ENCODE measurements at regions not wholly inside any gene's neighbourhood (a gene's known extent, or its start where the extent isn't known, plus 50 kb on each side); places are given as distances from the start of the nearest gene placed in this dataset.
A peak's percentile ranks its signal among the peaks of the same experiment; 100 is the strongest.

DNA sequence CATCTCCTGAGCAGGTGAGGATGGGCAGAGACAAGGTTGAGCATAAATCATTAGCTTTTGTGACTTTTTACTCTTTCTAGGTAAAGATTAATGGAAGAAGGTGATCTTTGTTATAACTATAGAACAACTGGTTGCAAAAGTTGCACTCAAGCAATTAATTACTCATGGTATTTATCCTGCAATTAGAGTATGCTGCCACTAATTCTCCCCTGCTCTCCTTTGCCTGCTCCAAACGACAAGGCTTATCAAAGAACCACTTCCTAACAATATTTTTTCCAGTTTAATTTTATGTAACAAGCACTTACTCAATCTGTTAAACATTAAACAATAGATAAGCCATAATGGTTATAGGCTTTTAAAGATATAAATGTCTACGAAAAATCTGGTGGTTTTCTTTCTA, 189.9 kb upstream of the PELI2 start:
- H3K4me3 Mint-ChIP-seq, result no peak overlapping the region
- peaks cover 3% of the 10 kb centered on the region for H3K9me3 Mint-ChIP-seq
- DNase-seq (ENCODE audit: low read depth, low spot score), result no peak
- no peaks in the 10 kb centered on the region for H3K36me3 Mint-ChIP-seq (ENCODE audit: low read depth)
- peak overlapping the region; percentile 45 for H3K27ac Mint-ChIP-seq (ENCODE audit: unreplicated experiment)
- TF ChIP-seq, protein P1, sequence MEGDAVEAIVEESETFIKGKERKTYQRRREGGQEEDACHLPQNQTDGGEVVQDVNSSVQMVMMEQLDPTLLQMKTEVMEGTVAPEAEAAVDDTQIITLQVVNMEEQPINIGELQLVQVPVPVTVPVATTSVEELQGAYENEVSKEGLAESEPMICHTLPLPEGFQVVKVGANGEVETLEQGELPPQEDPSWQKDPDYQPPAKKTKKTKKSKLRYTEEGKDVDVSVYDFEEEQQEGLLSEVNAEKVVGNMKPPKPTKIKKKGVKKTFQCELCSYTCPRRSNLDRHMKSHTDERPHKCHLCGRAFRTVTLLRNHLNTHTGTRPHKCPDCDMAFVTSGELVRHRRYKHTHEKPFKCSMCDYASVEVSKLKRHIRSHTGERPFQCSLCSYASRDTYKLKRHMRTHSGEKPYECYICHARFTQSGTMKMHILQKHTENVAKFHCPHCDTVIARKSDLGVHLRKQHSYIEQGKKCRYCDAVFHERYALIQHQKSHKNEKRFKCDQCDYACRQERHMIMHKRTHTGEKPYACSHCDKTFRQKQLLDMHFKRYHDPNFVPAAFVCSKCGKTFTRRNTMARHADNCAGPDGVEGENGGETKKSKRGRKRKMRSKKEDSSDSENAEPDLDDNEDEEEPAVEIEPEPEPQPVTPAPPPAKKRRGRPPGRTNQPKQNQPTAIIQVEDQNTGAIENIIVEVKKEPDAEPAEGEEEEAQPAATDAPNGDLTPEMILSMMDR (conservative IDR thresholded peaks at IDR 0.05), result no peak
- no peaks in the 10 kb centered on the region for H3K27me3 Mint-ChIP-seq (ENCODE audit: low read depth)
- peaks cover 44% of the 10 kb centered on the region for H3K4me1 Mint-ChIP-seq

DNA sequence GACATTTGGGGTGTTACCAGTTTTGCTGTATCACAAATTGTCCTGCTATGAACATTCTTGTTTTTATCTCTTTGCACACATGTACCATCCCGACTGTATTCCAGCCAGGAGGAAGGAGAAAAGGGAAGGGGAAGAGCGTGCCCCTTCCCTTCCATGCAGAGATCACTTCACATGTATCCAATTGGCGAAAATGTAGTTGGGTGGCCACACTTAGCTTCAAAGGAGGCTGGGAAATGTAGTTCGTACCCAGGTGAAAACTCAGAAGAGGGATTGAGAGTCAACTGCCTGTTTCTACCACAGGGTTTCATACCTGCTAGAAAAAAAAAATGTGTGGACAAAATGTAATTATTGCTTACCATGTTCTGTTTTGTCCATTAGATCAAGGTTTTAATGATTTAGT, 189.1 kb upstream of the PELI2 start:
- DNase-seq (ENCODE audit: low read depth, low spot score), result no peak
- peaks cover 3% of the 10 kb centered on the region for H3K9me3 Mint-ChIP-seq
- H3K4me3 Mint-ChIP-seq, result no peak overlapping the region
- H3K27me3 Mint-ChIP-seq (ENCODE audit: low read depth), result no peaks in the 10 kb centered on the region
- H3K27ac Mint-ChIP-seq (ENCODE audit: unreplicated experiment), result no peak overlapping the region
- TF ChIP-seq, protein P1 (conservative IDR thresholded peaks at IDR 0.05), result no peak
- H3K36me3 Mint-ChIP-seq (ENCODE audit: low read depth), result no peaks in the 10 kb centered on the region
- H3K4me1 Mint-ChIP-seq, result peaks cover 44% of the 10 kb centered on the region

DNA sequence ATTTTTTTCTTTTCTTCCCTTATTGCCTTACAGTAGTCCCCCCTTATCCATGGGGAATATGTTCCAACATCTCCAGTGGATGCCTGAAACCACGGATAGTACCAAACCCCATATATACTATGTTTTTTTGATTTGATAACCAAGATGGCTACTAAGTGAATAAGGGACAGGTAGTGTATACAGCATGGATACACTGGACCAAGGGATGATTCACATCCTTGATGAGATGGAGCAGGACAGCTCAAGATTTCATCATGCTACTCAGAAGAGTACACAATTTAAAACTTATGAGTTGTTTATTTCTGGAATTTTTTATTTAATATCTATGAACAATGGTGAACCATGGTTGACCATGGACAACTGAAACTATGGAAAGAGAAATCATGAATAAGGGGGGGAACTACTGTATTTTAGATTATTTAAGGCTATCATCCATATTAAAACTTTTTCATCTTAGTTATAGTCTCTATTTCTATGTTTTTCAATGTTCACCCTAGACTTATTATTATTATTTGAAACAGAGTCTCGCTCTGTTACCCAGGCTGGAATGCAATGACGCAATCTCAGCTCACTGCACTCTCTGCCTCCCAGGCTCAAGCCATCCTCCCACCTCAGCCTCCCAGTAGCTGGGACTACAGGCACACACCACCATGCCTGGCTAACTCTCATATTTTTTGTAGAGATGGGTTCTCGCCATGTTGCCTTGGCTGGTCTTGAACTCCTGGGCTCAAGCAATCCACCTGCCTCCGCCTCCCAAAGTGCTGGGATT, 188.0 kb upstream of the PELI2 start:
- Mint-ChIP-seq H3K4me1 (peaks cover 39% of the 10 kb centered on the region), H3K27me3 (ENCODE audit: low read depth) (no peaks in the 10 kb centered on the region), H3K27ac (ENCODE audit: unreplicated experiment) (no peak overlapping the region), H3K4me3 (no peak overlapping the region), H3K9me3 (peaks cover 3% of the 10 kb centered on the region), H3K36me3 (ENCODE audit: low read depth) (no peaks in the 10 kb centered on the region)
- TF ChIP-seq, protein P1 (conservative IDR thresholded peaks at IDR 0.05), result no peak
- no peak for DNase-seq (ENCODE audit: low read depth, low spot score)

DNA sequence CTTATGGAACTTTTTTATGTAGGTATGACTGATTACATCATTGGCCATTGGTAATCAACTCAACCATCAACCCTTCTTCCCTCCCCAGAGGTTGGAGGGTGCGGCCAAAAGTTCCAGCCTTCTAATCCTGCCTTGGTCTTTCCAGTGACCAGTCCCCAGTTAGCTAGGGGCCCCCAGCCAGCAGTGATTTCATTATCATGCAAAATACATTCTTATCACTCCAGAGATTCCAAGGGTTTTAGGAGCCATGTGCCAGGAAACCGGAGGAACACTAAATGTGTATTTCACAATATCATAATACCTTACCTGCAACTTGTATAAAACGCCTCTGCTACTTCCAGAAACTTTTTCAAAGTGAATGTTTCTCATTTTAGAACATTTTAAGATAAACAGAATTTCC, 181.5 kb upstream of the PELI2 start:
- H3K27me3 Mint-ChIP-seq (ENCODE audit: low read depth), result no peaks in the 10 kb centered on the region
- TF ChIP-seq, protein P1 (conservative IDR thresholded peaks at IDR 0.05), result no peak
- peaks cover 5% of the 10 kb centered on the region for H3K9me3 Mint-ChIP-seq
- no peak overlapping the region for H3K27ac Mint-ChIP-seq (ENCODE audit: unreplicated experiment)
- DNase-seq (ENCODE audit: low read depth, low spot score), result no peak
- no peaks in the 10 kb centered on the region for H3K4me1 Mint-ChIP-seq
- H3K36me3 Mint-ChIP-seq (ENCODE audit: low read depth), result no peaks in the 10 kb centered on the region
- H3K4me3 Mint-ChIP-seq, result no peak overlapping the region

DNA sequence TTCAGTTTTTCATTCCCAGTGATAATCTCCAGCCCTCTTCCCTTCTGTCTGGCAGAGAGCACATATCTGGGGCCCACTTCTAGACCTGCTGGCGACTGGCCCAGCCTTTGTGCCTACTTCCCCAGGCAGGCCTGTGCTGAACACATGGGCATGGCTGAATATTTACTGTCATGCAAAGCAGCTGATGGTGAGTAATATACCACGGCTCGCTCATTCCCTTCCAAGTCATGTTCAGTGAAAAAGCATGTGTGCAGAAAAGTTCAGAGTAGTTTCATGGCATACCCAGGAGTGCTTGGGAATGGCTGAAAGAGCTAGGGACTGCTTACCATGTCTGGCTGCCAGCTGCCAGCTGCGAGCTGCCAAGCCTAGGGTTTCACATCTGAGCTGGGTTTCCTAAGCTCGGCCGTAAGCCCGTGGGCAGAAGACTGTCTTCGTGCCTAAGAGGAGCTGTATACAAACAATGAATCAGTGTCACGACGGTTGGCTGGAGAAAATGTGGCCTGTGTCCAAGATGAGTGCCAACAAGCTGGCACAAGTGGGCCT, 179.9 kb upstream of the PELI2 start:
- Mint-ChIP-seq H3K4me1 (peaks cover 6% of the 10 kb centered on the region), H3K4me3 (no peak overlapping the region), H3K9me3 (peaks cover 3% of the 10 kb centered on the region), H3K27ac (ENCODE audit: unreplicated experiment) (no peak overlapping the region), H3K36me3 (ENCODE audit: low read depth) (no peaks in the 10 kb centered on the region), H3K27me3 (ENCODE audit: low read depth) (no peaks in the 10 kb centered on the region)
- TF ChIP-seq, protein P1 (conservative IDR thresholded peaks at IDR 0.05), result no peak
- no peak for DNase-seq (ENCODE audit: low read depth, low spot score)
